ENCODE measurements at regions not wholly inside any gene's neighbourhood (a gene's known extent, or its start where the extent isn't known, plus 50 kb on each side); places are given as distances from the start of the nearest gene placed in this dataset.

- TF ChIP-seq CTCF (IDR thresholded peaks at IDR 0.05) (no peak), POLR2A (IDR thresholded peaks at IDR 0.05) (no peak)
Measured at GRCh38 chr10:107739951-107740350, 575.4 kb upstream of the SORCS1 start.

Data from tibial nerve (tissue), 3 donors.